ENCODE measurements at regions not wholly inside any gene's neighbourhood (a gene's known extent, or its start where the extent isn't known, plus 50 kb on each side); places are given as distances from the start of the nearest gene placed in this dataset.

GRCh38 chr5:179435731-179436315 is 90.6 kb upstream of the ADAMTS2 start:
- no peak for TF ChIP-seq POLR2A (IDR thresholded peaks at IDR 0.05)
- TF ChIP-seq CTCF (IDR thresholded peaks at IDR 0.05) = no peak
